ENCODE measurements at regions not wholly inside any gene's neighbourhood (a gene's known extent, or its start where the extent isn't known, plus 50 kb on each side); places are given as distances from the start of the nearest gene placed in this dataset.

DNA sequence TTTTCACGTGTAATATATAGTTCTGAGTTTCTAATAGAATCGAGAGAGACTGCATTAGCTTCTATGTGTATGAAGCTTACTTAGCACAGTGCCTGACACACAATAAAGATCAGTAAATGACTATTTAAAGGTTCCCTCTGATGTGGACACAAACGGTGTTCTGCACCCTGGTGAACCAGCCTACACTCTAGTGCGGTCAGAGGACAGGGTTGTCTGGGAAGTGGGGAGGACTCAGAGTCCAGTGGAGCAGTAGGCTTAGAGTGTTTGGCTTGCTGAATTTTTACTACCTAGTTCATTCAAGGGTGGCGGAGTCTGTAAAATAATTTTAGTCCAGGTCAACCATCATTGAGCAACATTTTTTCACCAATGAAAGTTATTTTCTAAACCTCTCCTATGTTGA is 77.8 kb downstream of the DIPK2A start:
- no peak overlapping the region for H3K27ac Mint-ChIP-seq
- TF ChIP-seq, protein P1, sequence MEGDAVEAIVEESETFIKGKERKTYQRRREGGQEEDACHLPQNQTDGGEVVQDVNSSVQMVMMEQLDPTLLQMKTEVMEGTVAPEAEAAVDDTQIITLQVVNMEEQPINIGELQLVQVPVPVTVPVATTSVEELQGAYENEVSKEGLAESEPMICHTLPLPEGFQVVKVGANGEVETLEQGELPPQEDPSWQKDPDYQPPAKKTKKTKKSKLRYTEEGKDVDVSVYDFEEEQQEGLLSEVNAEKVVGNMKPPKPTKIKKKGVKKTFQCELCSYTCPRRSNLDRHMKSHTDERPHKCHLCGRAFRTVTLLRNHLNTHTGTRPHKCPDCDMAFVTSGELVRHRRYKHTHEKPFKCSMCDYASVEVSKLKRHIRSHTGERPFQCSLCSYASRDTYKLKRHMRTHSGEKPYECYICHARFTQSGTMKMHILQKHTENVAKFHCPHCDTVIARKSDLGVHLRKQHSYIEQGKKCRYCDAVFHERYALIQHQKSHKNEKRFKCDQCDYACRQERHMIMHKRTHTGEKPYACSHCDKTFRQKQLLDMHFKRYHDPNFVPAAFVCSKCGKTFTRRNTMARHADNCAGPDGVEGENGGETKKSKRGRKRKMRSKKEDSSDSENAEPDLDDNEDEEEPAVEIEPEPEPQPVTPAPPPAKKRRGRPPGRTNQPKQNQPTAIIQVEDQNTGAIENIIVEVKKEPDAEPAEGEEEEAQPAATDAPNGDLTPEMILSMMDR (IDR thresholded peaks at IDR 0.05; ENCODE audit: unreplicated experiment in 3 of 3), result no peak
- H3K27me3 Mint-ChIP-seq (ENCODE audit: low read depth), result no peaks in the 10 kb centered on the region
- peaks cover 17% of the 10 kb centered on the region for H3K4me1 Mint-ChIP-seq
- no peaks in the 10 kb centered on the region for H3K9me3 Mint-ChIP-seq
- no peak overlapping the region for H3K4me3 Mint-ChIP-seq
- H3K36me3 Mint-ChIP-seq (ENCODE audit: low read depth), result no peaks in the 10 kb centered on the region

DNA sequence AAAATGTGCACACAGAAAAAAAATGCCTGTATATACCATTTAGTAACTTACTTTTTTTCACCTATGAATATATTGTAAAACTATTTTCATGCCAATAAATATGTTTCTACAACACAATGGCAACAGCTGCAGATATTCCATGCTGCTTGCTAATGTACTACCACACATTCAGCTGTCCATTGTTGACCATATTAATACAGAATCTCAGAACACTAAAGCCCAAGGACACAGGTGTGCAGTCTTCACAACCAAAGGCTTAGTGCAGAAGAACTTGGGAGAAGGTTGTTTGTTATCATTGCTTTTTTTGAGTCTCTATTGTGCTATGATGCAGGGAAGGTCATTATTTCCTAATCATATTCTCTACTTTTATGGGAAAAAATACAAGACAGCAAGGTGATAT is 79.6 kb downstream of the DIPK2A start:
- Mint-ChIP-seq H3K4me1 (peaks cover 17% of the 10 kb centered on the region), H3K4me3 (no peak overlapping the region), H3K27me3 (ENCODE audit: low read depth) (no peaks in the 10 kb centered on the region)

GRCh38 chr3:144052275-144052674 is 80.7 kb downstream of the DIPK2A start:
- H3K4me3 Mint-ChIP-seq, result no peak overlapping the region
- H3K4me1 Mint-ChIP-seq, result peaks cover 17% of the 10 kb centered on the region
- no peaks in the 10 kb centered on the region for H3K36me3 Mint-ChIP-seq (ENCODE audit: low read depth)
- TF ChIP-seq, protein P1 (IDR thresholded peaks at IDR 0.05; ENCODE audit: unreplicated experiment in 3 of 3), result no peak
- H3K27me3 Mint-ChIP-seq (ENCODE audit: low read depth), result no peaks in the 10 kb centered on the region
- H3K27ac Mint-ChIP-seq, result no peak overlapping the region
- H3K9me3 Mint-ChIP-seq, result no peaks in the 10 kb centered on the region

More for the DNA sequence above, 79.6 kb downstream of the DIPK2A start:
- TF ChIP-seq, protein P1 (IDR thresholded peaks at IDR 0.05; ENCODE audit: unreplicated experiment in 3 of 3), result no peak
- H3K27ac Mint-ChIP-seq, result no peak overlapping the region
- H3K36me3 Mint-ChIP-seq (ENCODE audit: low read depth), result no peaks in the 10 kb centered on the region
- H3K9me3 Mint-ChIP-seq, result no peaks in the 10 kb centered on the region

DNA sequence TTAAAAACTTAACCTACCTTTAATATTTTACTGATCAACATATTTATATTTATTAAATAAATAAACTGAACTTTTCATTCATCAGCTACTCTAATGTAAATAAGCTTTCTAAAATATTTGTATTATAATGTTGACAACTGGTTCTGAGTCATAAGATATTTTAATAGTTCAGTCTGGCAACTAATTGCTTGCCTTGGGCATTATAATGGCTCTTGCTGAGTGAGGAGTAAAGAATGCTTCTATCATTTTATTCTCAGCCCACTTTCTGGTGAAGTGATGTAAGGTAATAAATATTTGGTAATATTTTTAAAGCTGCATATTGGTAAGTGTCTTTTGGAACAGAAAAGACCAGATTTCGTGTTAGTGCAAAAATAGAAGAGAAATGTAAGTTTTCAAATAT is 81.5 kb downstream of the DIPK2A start:
- no peaks in the 10 kb centered on the region for H3K9me3 Mint-ChIP-seq
- H3K4me3 Mint-ChIP-seq, result no peak overlapping the region
- H3K27ac Mint-ChIP-seq, result no peak overlapping the region
- TF ChIP-seq, protein P1 (IDR thresholded peaks at IDR 0.05; ENCODE audit: unreplicated experiment in 3 of 3), result no peak
- H3K4me1 Mint-ChIP-seq, result peaks cover 17% of the 10 kb centered on the region
- H3K36me3 Mint-ChIP-seq (ENCODE audit: low read depth), result no peaks in the 10 kb centered on the region
- H3K27me3 Mint-ChIP-seq (ENCODE audit: low read depth), result no peaks in the 10 kb centered on the region

DNA sequence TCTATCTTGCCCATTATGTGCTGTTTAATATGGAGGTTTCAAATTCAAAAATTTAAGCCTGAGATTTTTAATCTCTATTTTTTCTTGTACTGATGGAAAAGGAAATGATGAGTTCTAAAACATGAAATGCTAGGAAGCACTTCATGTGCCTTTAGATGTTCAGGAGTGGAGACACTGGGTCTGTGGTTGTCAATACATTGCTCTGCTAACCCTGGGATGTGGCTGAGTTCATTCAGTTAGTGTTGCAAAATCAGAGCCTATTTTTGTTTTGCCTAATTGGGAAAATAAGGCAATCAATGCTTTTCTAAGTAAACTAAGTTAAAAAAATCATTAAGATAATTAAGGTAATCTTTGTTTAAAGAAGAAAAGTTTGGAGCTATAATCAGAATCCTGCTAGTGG is 83.1 kb downstream of the DIPK2A start:
- H3K27me3 Mint-ChIP-seq (ENCODE audit: low read depth), result no peaks in the 10 kb centered on the region
- H3K27ac Mint-ChIP-seq, result no peak overlapping the region
- H3K36me3 Mint-ChIP-seq (ENCODE audit: low read depth), result no peaks in the 10 kb centered on the region
- H3K4me3 Mint-ChIP-seq, result no peak overlapping the region
- peaks cover 10% of the 10 kb centered on the region for H3K4me1 Mint-ChIP-seq
- TF ChIP-seq, protein P1 (IDR thresholded peaks at IDR 0.05; ENCODE audit: unreplicated experiment in 3 of 3), result no peak
- no peaks in the 10 kb centered on the region for H3K9me3 Mint-ChIP-seq

GRCh38 chr3:144055604-144056003 is 84.0 kb downstream of the DIPK2A start:
- Mint-ChIP-seq H3K4me1 (peaks cover 9% of the 10 kb centered on the region), H3K27ac (no peak overlapping the region), H3K4me3 (no peak overlapping the region), H3K36me3 (ENCODE audit: low read depth) (no peaks in the 10 kb centered on the region), H3K27me3 (ENCODE audit: low read depth) (no peaks in the 10 kb centered on the region), H3K9me3 (no peaks in the 10 kb centered on the region)
- TF ChIP-seq, protein P1 (IDR thresholded peaks at IDR 0.05; ENCODE audit: unreplicated experiment in 3 of 3), result no peak
